ENCODE measurements at regions not wholly inside any gene's neighbourhood (a gene's known extent, or its start where the extent isn't known, plus 50 kb on each side); places are given as distances from the start of the nearest gene placed in this dataset.

DNA sequence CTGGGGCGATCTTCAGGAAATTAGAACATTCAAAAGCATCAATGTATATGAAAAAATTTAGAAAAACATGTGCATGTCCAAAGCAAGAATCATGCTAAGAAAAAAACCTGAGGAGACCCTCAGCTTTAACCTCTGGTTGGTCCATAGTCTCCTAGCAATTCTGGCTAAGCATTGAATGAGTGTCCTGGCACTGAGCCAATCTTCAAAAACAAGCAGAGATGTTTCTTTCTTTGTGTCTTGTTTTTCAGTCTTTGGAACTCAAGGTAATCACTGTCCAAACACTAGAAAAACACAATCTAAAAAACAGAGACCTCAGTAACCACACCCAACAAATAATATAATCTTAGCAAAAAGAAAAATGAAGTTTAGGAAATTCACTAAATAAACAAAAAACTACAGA is 205.4 kb upstream of the CARD18 start:
- ATAC-seq (no peak), DNase-seq (no peak)
- intact Hi-C loops (cut with micrococcal nuclease), result no loop called here

DNA sequence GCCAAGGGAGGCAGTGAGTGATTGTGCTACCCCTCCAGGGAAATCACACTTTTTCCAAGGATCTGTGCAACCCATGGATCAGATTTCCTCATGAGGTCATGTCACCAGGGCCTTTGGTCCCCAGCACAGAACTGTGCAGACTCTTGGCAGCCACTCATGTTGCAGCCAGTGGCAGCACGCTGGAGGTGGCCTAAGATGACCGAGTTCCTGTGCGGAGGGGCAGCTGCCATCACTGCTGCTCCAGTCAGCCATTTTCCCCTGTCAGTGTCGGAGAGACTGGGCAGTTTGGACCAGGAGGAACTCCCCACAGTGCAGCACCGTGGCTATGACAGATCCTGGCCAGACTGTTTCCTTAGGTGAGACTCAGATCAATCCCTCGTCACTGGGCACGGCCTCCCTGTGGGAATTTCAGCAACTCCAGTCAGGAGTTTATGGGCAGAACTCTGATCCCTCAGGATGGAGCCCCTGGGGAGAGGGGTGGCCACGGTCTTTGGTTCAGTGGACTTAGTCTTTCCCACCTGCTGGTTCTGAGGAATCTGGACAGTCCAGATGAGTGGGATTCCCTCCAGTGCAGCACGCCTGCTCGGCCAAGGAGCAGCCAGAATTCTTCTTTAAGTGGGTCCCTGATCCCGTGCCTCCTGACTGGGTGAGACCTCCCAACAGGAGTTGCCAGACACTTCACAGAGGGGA is 194.6 kb upstream of the CARD18 start:
- ATAC-seq, result no peak
- intact Hi-C loops (cut with micrococcal nuclease), result no loop called here
- DNase-seq, result no peak

DNA sequence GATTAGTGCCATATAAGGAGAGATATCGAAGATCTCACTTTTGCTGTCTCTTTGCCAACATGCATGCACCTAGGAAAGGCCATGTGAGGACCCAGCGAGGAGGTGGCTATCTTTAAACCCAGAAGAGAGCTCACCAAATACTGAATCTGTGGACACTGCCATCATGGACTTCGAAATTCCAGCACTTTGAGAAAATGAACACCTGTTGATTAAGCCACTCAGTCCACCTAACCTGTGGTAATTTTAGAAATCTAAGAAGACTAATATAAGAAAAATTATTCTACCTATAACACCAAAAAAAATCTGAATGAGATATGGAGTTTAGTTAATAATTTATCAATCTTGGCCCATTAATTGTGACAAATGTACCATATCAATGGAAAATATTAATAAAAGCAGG is 193.6 kb upstream of the CARD18 start:
- intact Hi-C loops (cut with micrococcal nuclease), result no loop called here
- no peak for DNase-seq
- ATAC-seq, result no peak

DNA sequence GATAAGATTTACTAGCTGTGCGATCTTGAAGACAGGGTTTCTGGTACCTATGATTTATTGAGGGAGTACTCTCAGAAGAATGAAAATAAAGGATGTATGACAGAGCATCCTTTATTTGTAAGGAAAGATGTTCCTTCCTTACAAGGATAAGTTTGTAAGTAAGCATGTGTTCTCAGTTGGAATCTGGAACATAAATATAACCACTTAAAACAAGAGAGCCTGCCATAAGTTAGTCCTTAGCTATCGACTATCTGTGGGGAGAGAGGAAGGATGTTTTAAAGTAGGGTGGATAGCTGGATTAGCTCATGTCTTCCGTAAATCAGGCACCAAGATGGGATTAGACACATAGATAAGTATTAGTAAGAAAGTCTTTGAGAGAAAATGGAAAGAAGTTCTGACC is 192.6 kb upstream of the CARD18 start:
- intact Hi-C loops (cut with micrococcal nuclease), result no loop called here
- ATAC-seq (no peak), DNase-seq (no peak)

DNA sequence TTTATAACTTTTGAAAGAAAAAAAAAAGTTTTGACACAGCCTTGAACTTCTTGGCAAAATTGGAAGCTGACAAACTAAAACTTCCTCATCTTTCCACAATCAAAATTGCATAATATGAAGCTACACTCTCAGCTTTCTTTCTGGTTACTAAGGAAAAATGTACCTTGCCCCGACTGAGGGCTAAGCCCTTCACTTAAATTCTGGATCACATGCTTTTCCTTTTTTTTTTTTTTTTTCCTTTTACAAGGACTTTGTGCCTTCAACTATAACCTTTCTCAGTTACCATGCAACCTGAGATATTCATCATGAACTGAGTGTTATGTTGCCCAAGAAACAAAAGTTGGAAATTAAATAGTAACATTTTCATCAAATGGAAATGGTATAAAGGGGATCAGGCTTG is 188.5 kb upstream of the CARD18 start:
- intact Hi-C loops (cut with micrococcal nuclease), result no loop called here
- DNase-seq, result no peak
- ATAC-seq, result no peak

DNA sequence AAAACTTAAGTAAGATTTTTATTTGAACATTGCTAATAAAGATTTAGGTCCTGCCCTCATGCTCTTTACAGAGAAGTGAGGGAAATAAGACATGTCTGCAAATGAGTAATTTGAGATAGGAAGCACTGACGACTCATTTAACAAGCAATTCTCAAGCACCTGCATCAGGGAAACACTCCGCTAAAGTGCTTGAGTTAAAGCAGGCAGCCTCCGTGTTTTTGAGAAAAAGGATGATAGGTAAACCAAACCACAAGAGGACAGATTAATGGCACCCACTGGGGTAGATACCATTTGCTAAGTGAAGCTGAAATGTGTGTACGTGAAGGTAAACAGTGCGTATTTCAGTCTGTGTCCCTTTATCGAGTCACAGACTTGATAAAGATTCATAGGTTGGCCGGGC is 184.6 kb upstream of the CARD18 start:
- ATAC-seq (no peak), DNase-seq (no peak)
- intact Hi-C loops (cut with micrococcal nuclease), result no loop called here

DNA sequence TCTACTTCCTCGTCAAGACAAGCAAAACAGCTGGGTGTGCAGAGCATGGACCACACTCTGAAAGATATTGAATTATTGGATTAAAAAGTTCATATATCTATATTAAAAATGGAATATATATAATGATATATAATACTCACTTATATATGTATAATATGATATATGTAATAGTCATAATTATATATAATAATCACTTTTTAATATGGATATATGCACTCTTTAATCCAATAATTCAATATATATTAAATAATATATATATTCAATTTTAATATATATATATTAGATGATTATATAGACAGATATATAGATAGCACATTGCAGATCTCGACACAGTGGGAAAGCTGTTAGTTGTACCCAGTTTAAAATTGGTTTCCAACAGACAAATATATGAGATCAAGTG is 182.1 kb upstream of the CARD18 start:
- DNase-seq (no peak), ATAC-seq (no peak)
- intact Hi-C loops (cut with micrococcal nuclease), result no loop called here

DNA sequence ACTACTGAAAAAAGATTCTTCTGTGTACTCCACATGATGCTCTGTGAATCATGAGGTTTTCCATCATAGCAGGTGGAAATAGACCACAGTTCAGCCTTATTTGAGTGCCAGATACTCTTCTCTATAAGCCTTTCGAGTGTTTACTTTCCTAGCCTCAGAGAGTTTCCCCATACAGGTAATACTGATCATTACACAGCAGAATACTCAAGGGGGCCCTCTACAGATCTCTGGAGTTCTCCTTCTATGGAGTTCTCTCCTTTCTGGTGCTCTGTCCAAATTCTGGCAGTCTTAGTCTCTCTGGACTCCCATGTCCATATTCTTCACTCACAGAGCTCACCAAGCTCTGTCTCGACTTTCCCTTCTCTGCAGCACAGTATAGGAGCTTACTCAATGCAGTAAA is 175.7 kb upstream of the CARD18 start:
- DNase-seq, result no peak
- ATAC-seq, result no peak
- intact Hi-C loops (cut with micrococcal nuclease), result no loop called here

DNA sequence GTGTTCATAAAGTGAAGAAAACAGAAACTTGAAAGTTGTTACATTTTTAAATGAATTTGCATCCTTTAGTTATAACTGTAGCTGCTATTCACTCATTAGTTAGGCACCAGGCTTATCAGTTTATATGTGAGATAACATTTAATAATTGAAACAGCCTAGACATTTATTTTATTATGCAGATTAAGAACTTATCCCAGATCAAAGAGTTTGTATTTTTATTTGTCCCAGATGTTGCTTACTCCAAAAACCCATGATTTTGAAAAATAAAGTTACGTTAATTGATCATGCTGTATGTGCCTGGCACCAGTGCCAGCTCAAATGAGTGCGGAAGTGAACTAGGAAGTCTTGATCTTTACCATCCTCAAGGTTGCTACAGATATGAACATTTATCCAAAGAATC is 172.7 kb upstream of the CARD18 start:
- no peak for ATAC-seq
- intact Hi-C loops (cut with micrococcal nuclease), result no loop called here
- DNase-seq, result no peak

DNA sequence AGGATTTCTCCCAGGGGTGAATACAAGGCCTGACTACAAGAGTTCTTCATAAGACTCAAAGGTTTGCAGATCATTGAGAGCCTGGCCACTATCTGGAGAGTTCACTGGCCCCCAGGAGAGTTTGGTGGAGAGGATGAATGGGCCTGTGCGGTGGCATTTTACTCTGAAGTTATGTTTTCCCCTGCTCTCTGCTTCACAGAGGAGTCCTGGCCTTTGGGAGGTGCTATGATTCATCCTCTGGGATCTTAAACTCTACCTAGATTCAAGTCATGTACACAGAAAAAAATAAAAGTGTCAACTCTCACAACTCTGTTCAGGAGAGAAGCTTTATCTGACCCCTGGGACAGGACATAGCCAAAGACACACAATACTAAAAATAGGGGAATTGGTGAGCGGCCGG is 159.1 kb upstream of the CARD18 start:
- DNase-seq (no peak), ATAC-seq (no peak)
- intact Hi-C loops (cut with micrococcal nuclease), result no loop called here

DNA sequence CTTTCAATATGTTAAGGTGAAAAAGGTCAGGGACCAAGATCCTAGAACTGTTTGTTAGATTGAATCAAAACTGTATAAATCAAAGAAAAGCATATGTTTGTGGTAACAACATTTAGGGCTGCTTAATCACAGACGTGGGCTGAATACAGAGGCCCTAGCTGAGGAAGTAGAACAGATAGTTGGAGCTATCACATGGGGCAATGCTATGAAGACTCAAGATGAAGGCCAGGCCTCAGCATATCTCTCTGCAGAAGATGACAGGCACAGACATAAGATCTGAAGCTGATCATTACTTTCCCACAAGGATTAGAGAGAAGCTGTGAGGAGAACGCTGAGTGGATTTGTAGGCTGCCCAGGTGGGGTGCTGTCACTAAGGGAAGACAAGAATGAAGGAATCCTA is 158.6 kb upstream of the CARD18 start:
- DNase-seq, result no peak
- intact Hi-C loops (cut with micrococcal nuclease), result no loop called here
- no peak for ATAC-seq

DNA sequence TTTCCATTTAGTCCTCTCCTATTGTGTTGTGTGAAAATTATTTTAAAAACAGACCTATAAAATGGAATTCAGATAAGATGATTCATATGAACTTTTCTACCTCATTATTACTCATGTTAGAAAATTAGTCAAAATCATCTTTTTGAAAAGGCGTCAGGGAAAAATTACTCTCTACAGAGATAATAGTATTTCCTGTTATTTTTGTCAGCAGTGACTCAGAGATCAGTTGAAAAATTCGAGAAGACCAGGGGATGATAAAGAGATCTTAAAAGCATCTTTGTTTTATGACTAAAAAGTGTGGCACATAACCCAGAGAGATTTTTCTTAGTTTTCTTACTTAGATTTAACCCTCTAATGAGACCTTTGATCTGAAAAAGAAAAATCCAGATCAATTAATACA is 157.9 kb upstream of the CARD18 start:
- DNase-seq (no peak), ATAC-seq (no peak)
- intact Hi-C loops (cut with micrococcal nuclease), result no loop called here

DNA sequence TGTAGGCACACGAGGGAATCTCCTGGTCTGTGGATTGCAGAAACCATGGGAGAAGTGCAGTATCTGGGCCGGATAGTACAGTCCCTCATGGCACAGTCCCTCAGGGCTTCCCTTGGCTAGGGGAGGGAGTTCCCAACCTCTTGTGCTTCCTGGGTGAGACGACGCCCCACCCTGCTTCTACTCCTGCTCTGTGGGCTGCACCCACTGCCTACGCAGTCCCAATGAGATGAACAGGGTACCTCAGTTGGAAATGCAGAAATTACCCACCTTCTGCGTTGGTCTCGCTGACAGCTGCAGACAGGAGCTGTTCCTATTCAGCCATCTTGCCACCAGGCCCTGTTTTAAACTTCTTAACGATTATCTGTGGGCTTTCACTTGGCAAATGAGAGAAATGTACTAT is 157.2 kb upstream of the CARD18 start:
- DNase-seq (no peak), ATAC-seq (no peak)
- intact Hi-C loops (cut with micrococcal nuclease), result no loop called here

DNA sequence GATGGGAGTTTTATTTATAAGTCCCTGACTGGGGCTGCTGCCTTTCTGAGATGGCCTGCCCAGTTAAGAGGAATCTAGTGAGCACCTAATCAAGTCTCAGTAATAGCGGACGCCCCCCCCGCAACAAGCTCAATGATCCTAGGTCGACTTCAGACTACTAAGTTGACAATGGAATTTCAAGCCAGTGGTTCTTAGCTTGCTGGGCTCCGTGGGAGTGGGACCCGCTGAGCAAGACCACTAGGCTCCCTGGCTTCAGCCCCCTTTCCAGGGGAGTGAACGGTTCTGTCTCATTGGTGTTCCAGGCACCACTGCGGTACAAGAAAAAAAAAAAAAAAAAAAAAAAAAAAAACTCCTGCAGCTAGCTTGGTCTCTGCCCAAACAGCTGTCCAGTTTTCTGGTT is 156.8 kb upstream of the CARD18 start:
- DNase-seq, result no peak
- ATAC-seq, result no peak

DNA sequence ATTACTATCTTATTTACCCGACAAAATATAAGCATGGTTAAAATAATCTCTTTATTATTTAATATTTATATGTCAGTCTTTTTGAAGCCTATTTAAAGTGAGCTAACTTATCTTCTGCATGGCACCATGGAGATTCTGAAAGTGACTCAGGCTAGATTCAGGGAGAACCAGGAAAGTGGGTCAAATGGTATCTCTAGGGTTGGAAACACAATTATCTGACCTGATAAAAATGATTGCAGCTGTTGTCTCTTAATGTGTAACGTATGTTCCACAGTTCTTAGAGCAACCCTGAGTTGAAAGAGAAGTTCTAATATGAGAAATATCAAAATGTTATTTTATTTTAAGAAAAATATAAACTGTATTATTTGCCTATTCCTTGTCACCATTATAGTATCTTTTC is 143.1 kb upstream of the CARD18 start:
- no peak for DNase-seq
- intact Hi-C loops (cut with micrococcal nuclease), result loop anchor here (10.0 kb wide), 1 partner anchor 58 kb away; no protein-coding TSS in a partner anchor
- no peak for ATAC-seq

More for the DNA sequence above, 156.8 kb upstream of the CARD18 start:
- intact Hi-C loops (cut with micrococcal nuclease), result no loop called here

DNA sequence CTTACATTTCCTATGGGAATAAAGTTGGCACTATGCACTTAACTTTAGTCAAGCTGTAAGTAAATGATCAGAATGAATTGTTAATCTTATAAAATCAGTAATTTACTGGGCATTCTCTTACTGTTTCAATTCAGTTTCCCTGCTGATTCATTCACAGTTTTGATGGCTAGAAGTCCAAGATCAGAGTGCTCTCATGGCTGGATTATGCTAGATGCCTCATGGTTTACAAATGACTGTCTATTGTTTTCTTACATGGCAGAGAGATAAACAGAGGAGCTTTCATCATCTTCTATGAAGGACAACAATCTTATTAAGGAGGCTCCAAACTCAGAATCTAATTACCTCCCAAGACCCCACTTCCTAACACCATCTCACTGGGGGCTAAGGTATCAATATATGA is 135.1 kb upstream of the CARD18 start:
- ATAC-seq (no peak), DNase-seq (no peak)
- intact Hi-C loops (cut with micrococcal nuclease), result no loop called here

DNA sequence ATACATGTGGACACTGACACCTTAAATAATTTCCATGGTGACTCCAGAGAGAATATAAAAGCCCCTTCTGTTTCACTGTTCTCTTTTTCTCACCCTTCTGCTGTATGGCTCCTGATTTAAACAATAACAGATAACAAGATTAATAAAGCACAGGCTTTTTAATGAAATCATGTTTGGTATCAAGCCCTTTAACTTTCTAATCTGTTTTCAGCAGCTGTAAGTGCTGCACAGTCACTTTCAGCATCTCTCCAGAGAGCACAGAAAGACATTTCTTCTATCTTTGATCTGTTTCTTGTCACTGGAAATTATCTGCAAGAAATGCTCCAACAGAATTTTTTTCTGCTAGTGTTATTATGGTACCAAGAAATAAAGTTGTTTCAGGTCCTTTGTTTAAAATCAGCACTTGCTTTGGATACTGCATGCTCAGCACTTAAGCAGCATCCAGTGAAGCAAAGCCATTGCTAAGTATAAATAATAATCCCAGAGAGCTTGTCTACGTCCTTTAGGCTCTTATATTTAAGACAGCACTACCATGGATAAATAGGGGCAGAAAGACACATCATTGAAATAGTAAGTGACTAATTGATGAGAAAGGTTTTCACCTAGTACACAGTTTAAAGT is 134.2 kb upstream of the CARD18 start:
- intact Hi-C loops (cut with micrococcal nuclease), result no loop called here
- no peak for DNase-seq
- no peak for ATAC-seq

DNA sequence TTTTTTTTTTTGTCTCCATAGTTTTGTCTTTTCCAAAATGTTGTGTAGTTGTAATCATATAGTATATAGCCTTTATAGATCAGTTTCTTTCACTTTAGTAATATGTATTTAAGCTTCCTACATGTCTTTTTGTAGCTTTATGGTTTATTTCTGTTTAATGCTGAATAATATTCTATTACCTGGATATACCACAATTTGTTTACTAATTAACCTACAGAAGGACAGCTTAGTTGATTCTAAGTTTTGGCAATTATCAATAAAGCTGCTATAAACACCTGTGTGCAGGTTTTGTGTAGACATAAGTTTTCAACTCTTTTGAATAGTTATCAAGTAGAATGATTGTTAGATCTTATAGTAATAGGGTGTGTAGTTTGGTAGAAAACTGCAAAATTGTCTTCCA is 130.3 kb upstream of the CARD18 start:
- no peak for ATAC-seq
- DNase-seq, result no peak
- intact Hi-C loops (cut with micrococcal nuclease), result no loop called here

DNA sequence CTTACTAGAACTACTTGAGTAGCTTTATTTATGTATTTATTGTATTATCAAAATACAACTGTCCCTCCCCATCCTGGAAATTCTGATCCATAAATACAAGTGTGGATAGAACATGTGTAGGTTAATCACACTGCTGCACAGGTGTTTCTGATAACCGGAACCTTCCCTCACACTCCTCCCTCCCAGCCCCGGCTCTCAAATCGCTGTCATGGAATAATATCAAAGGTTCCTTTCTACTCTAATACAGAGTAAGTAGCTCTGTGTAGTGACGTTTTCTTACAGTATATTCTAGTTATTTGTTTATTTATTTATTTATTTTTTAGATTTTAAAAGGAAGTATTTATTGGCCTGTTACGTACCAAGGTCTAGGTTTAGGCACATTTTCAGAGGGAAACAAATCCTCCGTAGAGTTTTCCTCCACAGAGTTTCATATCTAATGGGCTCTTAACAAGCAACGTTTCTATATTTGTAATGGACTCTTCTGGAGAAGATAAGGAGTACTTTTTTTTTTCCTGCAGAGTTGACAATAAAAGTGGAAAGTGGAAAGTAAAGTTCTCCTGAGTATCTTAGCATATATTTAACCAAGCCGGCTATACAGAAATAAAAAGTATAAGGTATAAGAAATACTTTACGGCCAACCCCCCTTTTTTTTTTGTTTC is 129.0 kb upstream of the CARD18 start:
- ATAC-seq, result peak; percentile 57
- intact Hi-C loops (cut with micrococcal nuclease), result no loop called here
- no peak for DNase-seq

DNA sequence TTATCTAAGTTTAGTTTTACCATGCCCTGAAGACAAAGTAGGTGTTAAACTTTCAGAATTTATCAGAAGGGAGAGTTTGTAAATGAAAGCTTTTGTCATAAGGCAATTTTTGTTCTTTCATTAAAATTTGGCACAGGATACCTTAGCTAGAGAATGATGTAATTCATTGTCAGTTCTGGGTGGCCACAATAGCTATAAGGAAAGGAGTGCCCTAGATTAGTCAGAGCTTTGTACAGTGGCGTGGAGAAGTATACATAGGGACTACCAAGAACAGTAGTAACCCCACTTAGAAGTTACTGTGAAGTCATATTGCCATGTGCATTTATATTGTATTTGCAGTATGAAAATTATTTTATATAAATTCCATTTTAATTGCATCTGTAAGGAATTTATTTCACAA is 126.3 kb upstream of the CARD18 start:
- DNase-seq, result no peak
- intact Hi-C loops (cut with micrococcal nuclease), result no loop called here
- no peak for ATAC-seq

DNA sequence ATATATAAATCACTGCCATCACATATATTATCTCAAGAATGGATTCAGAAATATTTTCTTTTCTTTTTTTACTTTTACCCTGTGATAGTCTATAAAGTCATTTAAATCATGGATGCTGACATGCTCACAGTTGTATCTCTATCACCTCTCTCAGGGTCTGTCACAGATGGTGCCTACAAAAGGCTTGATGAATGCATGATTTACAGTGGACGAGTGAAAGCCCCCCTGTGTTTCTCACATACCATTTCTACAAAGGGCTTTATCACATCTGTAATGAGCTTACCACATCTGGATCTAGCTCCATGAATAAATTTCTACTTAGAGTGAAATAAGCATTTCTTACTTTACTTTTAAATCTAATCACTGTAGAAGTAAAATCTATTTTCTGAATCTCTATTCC is 121.4 kb upstream of the CARD18 start:
- intact Hi-C loops (cut with micrococcal nuclease), result no loop called here
- ATAC-seq (no peak), DNase-seq (no peak)

Measured in left ventricle myocardium superior (tissue), 1 donor.